Osteoblast (primary cell): ENCODE measurements at regions not wholly inside any gene's neighbourhood (a gene's known extent, or its start where the extent isn't known, plus 50 kb on each side); places are given as distances from the start of the nearest gene placed in this dataset.

Source experiments
- DNase-seq: peaks from one replicate; pipeline ENCODE4 v3.0.0; 2011; ENCODE audit warnings: low spot score, mixed read lengths; ENCODE audit not compliant: insufficient read length; ENCODE audit errors: missing footprints
- H2AFZ ChIP-seq: 2 replicates; pipeline ENCODE4 v1.6.0; 2011; ENCODE audit warnings: mild to moderate bottlenecking, low read length
- H3K27ac ChIP-seq: 2 replicates; pipeline ENCODE4 v1.5.1; 2011; ENCODE audit warnings: mild to moderate bottlenecking, low read depth, low read length, moderate library complexity
- H3K27me3 ChIP-seq: 2 replicates; pipeline ENCODE4 v1.6.0; 2012; ENCODE audit warnings: mild to moderate bottlenecking, control low read depth, inconsistent platforms, low read length, moderate library complexity; ENCODE audit not compliant: insufficient read depth
- H3K36me3 ChIP-seq: 2 replicates; pipeline ENCODE4 v1.5.1; 2011; ENCODE audit warnings: mild to moderate bottlenecking, low read length, control low read depth, moderate library complexity; ENCODE audit not compliant: insufficient read depth
- H3K4me1 ChIP-seq: 2 replicates; pipeline ENCODE4 v1.5.1; 2011; ENCODE audit warnings: mild to moderate bottlenecking, low read length, control low read depth, moderate library complexity; ENCODE audit not compliant: insufficient read depth
- H3K4me2 ChIP-seq: 2 replicates; pipeline ENCODE4 v1.6.0; 2011; ENCODE audit warnings: mild to moderate bottlenecking, low read length; ENCODE audit not compliant: insufficient read depth
- H3K4me3 ChIP-seq: fragments of 200-600 bp; sonication (generic); 3 replicates; pipeline ENCODE4 v1.5.1; 2012; ENCODE audit warnings: mild to moderate bottlenecking, low read length, inconsistent platforms; ENCODE audit not compliant: insufficient read depth
- H3K79me2 ChIP-seq: 2 replicates; pipeline ENCODE4 v1.6.0; 2012; ENCODE audit warnings: mild to moderate bottlenecking, low read length, control low read depth, inconsistent platforms; ENCODE audit not compliant: insufficient read depth
- H3K9me3 ChIP-seq: 2 replicates; pipeline ENCODE4 v1.5.1; 2011; ENCODE audit warnings: low read depth, low read length, control low read depth
- H4K20me1 ChIP-seq: 2 replicates; pipeline ENCODE4 v1.6.0; 2012; ENCODE audit warnings: mild to moderate bottlenecking, low read length, control low read depth; ENCODE audit not compliant: insufficient read depth
- TF ChIP-seq, protein P1 (sequence below): IDR thresholded peaks from 2 replicates; pipeline ENCODE4 v1.5.1; 2011; ENCODE audit warnings: mild to moderate bottlenecking, low read depth, low read length, moderate library complexity; ENCODE audit errors: extremely low read depth

DNA sequence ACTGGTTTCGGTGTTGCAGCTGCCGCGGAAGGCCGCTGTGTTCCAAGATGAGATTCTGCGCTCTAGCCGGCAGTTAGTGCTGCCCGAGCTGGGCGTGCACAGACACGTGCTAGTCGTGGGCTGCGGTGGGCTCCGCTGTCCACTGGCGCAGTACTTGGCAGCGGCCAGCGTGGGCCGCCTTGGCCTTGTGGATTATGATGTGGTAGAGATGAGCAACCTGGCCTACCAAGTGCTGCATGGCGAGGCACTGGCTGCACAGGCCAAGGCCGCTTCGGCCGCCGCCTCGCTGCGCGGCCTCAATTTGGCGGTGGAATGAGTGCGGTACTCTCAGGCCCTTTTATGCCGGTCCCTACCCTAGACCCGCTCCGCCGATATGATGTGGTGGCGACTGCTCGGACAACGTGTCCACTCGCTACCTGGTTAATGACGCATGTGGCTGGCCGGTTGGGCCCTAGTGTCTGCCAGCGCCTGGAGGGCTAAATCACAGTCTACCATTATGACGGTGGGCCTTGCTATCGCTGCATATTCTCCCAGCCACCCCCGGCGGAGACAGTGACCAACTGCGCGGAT lies 102.2 kb downstream of the SNAPC1 start:
- no peak overlapping the region for H3K4me2 ChIP-seq
- H2AFZ ChIP-seq: no peak overlapping the region
- DNase-seq: no peak
- no peaks in the 10 kb centered on the region for H4K20me1 ChIP-seq
- H3K9me3 ChIP-seq: no peaks in the 10 kb centered on the region
- TF ChIP-seq, protein P1, sequence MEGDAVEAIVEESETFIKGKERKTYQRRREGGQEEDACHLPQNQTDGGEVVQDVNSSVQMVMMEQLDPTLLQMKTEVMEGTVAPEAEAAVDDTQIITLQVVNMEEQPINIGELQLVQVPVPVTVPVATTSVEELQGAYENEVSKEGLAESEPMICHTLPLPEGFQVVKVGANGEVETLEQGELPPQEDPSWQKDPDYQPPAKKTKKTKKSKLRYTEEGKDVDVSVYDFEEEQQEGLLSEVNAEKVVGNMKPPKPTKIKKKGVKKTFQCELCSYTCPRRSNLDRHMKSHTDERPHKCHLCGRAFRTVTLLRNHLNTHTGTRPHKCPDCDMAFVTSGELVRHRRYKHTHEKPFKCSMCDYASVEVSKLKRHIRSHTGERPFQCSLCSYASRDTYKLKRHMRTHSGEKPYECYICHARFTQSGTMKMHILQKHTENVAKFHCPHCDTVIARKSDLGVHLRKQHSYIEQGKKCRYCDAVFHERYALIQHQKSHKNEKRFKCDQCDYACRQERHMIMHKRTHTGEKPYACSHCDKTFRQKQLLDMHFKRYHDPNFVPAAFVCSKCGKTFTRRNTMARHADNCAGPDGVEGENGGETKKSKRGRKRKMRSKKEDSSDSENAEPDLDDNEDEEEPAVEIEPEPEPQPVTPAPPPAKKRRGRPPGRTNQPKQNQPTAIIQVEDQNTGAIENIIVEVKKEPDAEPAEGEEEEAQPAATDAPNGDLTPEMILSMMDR: no peak
- no peak overlapping the region for H3K4me3 ChIP-seq
- H3K27ac ChIP-seq: no peak overlapping the region
- no peaks in the 10 kb centered on the region for H3K79me2 ChIP-seq
- H3K27me3 ChIP-seq: peaks cover 2% of the 10 kb centered on the region
- no peaks in the 10 kb centered on the region for H3K4me1 ChIP-seq
- no peaks in the 10 kb centered on the region for H3K36me3 ChIP-seq

DNA sequence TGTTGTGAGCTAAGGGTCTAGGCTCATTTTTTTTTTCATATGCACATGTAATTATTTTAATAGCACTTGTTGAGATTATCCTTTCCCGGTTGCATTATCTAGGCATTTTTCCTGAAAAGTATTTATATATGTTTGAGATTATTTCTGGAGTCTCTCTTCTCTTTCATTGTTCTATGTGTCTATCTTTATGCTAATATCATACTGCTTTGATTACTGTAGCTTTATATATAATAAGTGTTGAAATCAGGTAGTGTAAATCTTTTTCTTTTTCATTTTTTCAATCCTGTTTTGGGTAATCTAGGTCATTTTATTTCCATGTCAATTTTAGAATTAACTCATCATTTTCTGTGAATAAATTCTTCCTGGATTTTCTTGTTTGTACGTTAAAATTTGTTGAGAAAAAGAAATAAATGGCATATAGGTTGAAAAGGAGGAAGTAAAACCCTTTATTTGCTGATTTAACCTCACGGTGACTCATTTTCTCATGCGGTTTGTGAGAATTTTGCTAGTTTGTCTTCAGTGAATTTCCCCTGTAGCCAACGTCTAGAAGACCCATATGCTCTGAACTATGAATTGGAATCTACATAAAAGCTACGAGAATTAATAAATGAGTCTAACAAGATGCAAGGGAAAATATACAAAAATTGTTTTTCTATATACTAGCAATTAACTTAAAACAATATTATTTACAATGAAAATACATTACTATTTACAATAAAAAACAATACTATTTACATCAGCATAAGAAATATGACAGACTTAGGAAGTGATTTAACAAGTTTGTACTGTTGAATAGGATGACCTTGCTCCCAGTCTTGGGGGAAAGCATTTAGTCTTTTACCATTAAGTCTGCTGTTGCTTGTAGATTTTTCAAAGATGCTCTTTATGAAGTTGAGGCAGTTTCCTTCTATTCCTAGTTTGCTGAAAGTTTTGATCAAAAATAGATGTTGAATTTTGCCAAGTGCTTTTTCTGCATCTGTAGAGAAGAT lies 105.0 kb downstream of the SNAPC1 start:
- Histone ChIP-seq H3K4me2 (no peak overlapping the region), H3K27ac (no peak overlapping the region), H3K9me3 (no peaks in the 10 kb centered on the region), H2AFZ (no peak overlapping the region), H3K36me3 (no peaks in the 10 kb centered on the region), H3K79me2 (no peaks in the 10 kb centered on the region), H3K4me3 (no peak overlapping the region), H4K20me1 (no peaks in the 10 kb centered on the region), H3K27me3 (peaks cover 2% of the 10 kb centered on the region), H3K4me1 (no peaks in the 10 kb centered on the region)
- no peak for DNase-seq
- TF ChIP-seq, protein P1: no peak

DNA sequence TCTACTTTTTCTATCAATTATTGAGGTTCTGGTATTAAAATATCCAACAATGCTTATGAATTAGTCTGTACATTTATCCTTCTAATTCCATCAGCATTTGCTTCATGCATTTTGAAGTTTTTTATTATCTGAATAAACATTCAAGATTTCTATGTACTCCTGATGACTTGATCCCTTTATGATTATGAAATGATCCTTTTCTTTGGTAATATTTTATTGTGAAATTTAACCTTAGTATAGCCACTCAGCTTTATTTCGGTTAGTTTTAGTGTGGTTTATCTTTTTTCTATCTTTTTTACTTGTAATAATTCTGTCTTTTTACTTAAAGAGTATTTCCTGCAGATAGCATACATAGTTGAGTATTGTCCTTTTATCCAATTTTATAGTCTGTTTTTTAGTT lies 106.6 kb downstream of the SNAPC1 start:
- Histone ChIP-seq H2AFZ (no peak overlapping the region), H3K36me3 (no peaks in the 10 kb centered on the region), H3K4me1 (no peaks in the 10 kb centered on the region), H3K9me3 (no peaks in the 10 kb centered on the region), H3K79me2 (no peaks in the 10 kb centered on the region), H3K4me3 (no peak overlapping the region), H3K4me2 (no peak overlapping the region), H3K27ac (no peak overlapping the region), H3K27me3 (peaks cover 5% of the 10 kb centered on the region), H4K20me1 (no peaks in the 10 kb centered on the region)
- DNase-seq: no peak
- TF ChIP-seq, protein P1: no peak

DNA sequence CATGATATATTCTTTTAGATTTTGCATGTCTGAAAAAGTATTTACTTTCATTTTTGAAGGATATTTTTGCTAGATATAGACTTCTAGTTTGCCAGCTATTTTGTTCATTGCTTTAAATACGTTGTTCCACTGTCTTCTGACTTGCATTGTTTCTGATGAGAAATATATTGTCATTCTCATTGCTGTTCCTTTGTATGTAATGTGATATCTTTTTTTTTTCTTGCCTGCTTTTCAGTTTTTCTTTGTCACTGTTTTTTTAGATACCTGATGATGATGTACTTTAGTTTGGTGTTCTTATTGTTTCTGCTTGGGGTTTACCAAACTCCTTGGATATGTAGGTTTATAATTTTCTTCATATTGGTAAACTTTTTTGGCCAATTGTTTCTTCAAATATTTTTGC lies 107.9 kb downstream of the SNAPC1 start:
- no peak overlapping the region for H3K4me2 ChIP-seq
- no peaks in the 10 kb centered on the region for H3K36me3 ChIP-seq
- H4K20me1 ChIP-seq: no peaks in the 10 kb centered on the region
- H3K4me1 ChIP-seq: no peaks in the 10 kb centered on the region
- no peak overlapping the region for H2AFZ ChIP-seq
- H3K27ac ChIP-seq: no peak overlapping the region
- no peaks in the 10 kb centered on the region for H3K9me3 ChIP-seq
- H3K4me3 ChIP-seq: no peak overlapping the region
- H3K27me3 ChIP-seq: peaks cover 5% of the 10 kb centered on the region
- H3K79me2 ChIP-seq: no peaks in the 10 kb centered on the region
- no peak for DNase-seq
- TF ChIP-seq, protein P1: no peak
